ENCODE measurements at regions not wholly inside any gene's neighbourhood (a gene's known extent, or its start where the extent isn't known, plus 50 kb on each side); places are given as distances from the start of the nearest gene placed in this dataset. TPM values are rescaled to one million over a fixed set of nuclear protein-coding genes. Genes with fewer than 3 reads are reported as not detected.

DNA sequence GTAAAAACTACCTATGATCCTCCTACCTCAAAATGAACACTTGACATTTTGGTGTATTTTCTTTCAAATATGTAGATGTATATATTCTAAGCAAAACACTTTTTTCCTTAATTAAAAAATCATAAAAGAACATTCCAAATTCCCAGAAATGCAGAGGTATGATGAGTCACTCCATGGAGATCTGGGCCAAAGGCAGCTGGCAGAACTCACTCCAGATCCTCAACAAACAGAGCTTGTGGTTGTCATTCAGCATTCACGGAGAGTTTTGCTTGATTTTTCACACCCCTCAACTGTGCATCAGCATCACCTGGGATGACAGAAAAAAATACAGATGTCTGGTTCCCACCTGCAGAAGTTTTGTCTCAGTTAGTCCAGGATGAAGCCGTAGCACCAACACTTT lies 144.6 kb downstream of the KIT start:
- Histone ChIP-seq H2AFZ (ENCODE audit: low read length) (no peak overlapping the region), H3K79me2 (ENCODE audit: low read length) (no peaks in the 10 kb centered on the region), H4K20me1 (ENCODE audit: insufficient read depth, low read depth, low read length) (no peaks in the 10 kb centered on the region), H3K4me3 (ENCODE audit: low read length) (no peak overlapping the region), H3K4me2 (ENCODE audit: low read depth, low read length, poor library complexity, severe bottlenecking) (no peak overlapping the region), H3K36me3 (ENCODE audit: insufficient read depth, low read length) (no peaks in the 10 kb centered on the region), H3K9me3 (ENCODE audit: low read length) (no peaks in the 10 kb centered on the region), H3K27me3 (ENCODE audit: low read length) (no peaks in the 10 kb centered on the region), H3K27ac (ENCODE audit: low read length) (no peak overlapping the region), H3K4me1 (ENCODE audit: low read length) (peaks cover 5% of the 10 kb centered on the region; the same call in 1 of the 2 replicates), H3K9ac (ENCODE audit: low read length) (no peak overlapping the region), H3K9me2 (replicated peaks; ENCODE audit: insufficient read depth, low read length) (no peaks in the 10 kb centered on the region)
- no peak for DNase-seq

DNA sequence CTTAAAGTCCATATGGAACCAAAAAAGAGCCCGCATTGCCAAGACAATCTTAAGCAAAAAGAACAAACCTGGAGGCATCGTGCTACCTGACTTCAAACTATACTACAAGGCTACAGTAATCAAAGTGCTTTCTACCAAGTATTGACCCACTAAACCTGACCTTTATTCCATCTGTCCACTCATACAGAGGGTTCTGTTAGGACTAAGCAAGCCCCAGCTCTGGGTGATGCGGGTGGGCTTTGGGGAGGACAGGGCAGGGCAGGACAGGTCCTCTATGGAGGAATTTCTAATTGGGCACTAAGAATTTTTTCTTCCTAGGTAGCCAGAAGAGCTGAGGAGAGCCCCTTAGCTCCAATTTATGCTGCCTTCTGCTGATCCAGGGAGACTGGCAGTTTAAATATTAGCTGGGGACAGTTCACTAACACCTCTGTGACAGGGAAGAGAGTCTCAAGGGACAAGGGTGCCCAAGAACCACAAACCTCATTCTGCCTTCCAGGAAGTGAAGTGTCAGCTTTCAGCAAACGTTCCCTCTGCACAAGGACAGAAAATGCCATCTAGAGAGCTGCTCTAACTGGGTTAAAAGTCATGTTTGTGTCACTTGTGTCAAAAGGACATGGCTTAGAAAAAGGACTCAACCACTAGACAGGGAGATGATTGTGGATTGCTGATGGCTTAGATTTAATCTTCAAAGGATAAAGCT lies 143.2 kb downstream of the KIT start:
- H3K9me3 ChIP-seq (ENCODE audit: low read length) = no peaks in the 10 kb centered on the region
- H3K4me2 ChIP-seq (ENCODE audit: low read depth, low read length, poor library complexity, severe bottlenecking) = no peak overlapping the region
- no peaks in the 10 kb centered on the region for H3K36me3 ChIP-seq (ENCODE audit: insufficient read depth, low read length)
- no peaks in the 10 kb centered on the region for H3K79me2 ChIP-seq (ENCODE audit: low read length)
- H3K27me3 ChIP-seq (ENCODE audit: low read length) = no peaks in the 10 kb centered on the region
- no peaks in the 10 kb centered on the region for H4K20me1 ChIP-seq (ENCODE audit: insufficient read depth, low read depth, low read length)
- H3K4me1 ChIP-seq (ENCODE audit: low read length) = peaks cover 5% of the 10 kb centered on the region; the same call in 1 of the 2 replicates
- no peak for DNase-seq
- H2AFZ ChIP-seq (ENCODE audit: low read length) = no peak overlapping the region
- H3K4me3 ChIP-seq (ENCODE audit: low read length) = no peak overlapping the region
- H3K9me2 ChIP-seq (replicated peaks; ENCODE audit: insufficient read depth, low read length) = no peaks in the 10 kb centered on the region
- no peak overlapping the region for H3K27ac ChIP-seq (ENCODE audit: low read length)
- no peak overlapping the region for H3K9ac ChIP-seq (ENCODE audit: low read length)

DNA sequence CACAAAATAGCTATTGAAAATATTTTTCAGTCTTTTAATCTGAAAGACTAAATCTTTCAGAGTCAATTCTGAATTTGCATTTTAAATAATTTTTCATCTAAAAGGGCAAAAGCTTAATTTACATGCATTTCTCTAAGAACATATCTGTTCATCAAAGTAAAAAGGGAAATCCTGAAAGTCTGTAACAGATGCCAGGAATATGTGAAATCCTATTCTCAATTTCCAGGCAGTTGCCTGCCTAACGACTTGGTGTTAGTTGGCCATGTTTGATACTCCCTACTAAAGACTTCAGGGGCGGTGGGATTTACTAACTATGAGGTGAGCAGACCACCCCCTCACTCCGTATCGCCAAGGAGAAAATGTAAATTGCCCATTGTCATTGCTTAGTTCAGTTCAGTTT lies 136.8 kb downstream of the KIT start:
- H4K20me1 ChIP-seq (ENCODE audit: insufficient read depth, low read depth, low read length) = no peaks in the 10 kb centered on the region
- no peaks in the 10 kb centered on the region for H3K27me3 ChIP-seq (ENCODE audit: low read length)
- no peak overlapping the region for H3K27ac ChIP-seq (ENCODE audit: low read length)
- no peak overlapping the region for H3K4me2 ChIP-seq (ENCODE audit: low read depth, low read length, poor library complexity, severe bottlenecking)
- no peak overlapping the region for H2AFZ ChIP-seq (ENCODE audit: low read length)
- H3K4me3 ChIP-seq (ENCODE audit: low read length) = no peak overlapping the region
- no peaks in the 10 kb centered on the region for H3K4me1 ChIP-seq (ENCODE audit: low read length)
- H3K79me2 ChIP-seq (ENCODE audit: low read length) = no peaks in the 10 kb centered on the region
- no peaks in the 10 kb centered on the region for H3K9me3 ChIP-seq (ENCODE audit: low read length)
- H3K9ac ChIP-seq (ENCODE audit: low read length) = no peak overlapping the region
- DNase-seq = no peak
- no peaks in the 10 kb centered on the region for H3K36me3 ChIP-seq (ENCODE audit: insufficient read depth, low read length)
- H3K9me2 ChIP-seq (replicated peaks; ENCODE audit: insufficient read depth, low read length) = no peaks in the 10 kb centered on the region

DNA sequence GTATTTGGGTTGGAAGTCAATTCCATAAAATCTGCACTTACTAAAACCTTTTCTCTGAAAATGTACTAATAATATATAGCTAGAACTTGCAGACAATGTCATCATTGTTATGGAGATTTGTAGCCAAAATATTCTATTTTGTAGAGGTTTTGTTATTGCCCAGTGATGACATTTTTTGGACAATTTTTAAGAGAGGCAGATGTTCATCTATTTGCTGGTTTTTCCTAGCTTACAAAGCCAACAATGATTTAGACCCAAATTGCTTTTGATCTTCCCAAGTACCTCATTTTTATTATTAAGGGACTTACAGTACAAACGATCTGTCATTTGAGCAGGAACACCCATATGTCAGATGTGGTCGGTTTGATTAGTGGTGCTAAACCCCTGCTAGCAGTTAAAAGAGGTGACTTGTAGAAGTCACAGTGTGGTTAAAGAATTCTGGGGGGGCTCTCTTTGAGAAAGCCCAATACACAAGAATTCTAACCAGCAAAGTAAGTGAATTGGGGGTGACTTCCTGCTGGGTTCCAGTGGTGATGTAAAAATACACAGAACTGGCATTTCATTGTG lies 136.2 kb downstream of the KIT start:
- H3K4me2 ChIP-seq (ENCODE audit: low read depth, low read length, poor library complexity, severe bottlenecking) = no peak overlapping the region
- no peaks in the 10 kb centered on the region for H3K79me2 ChIP-seq (ENCODE audit: low read length)
- no peaks in the 10 kb centered on the region for H4K20me1 ChIP-seq (ENCODE audit: insufficient read depth, low read depth, low read length)
- H3K9me2 ChIP-seq (replicated peaks; ENCODE audit: insufficient read depth, low read length) = no peaks in the 10 kb centered on the region
- no peak overlapping the region for H2AFZ ChIP-seq (ENCODE audit: low read length)
- no peak for DNase-seq
- H3K4me3 ChIP-seq (ENCODE audit: low read length) = no peak overlapping the region
- no peak overlapping the region for H3K27ac ChIP-seq (ENCODE audit: low read length)
- H3K9ac ChIP-seq (ENCODE audit: low read length) = no peak overlapping the region
- H3K4me1 ChIP-seq (ENCODE audit: low read length) = no peaks in the 10 kb centered on the region
- H3K27me3 ChIP-seq (ENCODE audit: low read length) = no peaks in the 10 kb centered on the region
- no peaks in the 10 kb centered on the region for H3K9me3 ChIP-seq (ENCODE audit: low read length)
- H3K36me3 ChIP-seq (ENCODE audit: insufficient read depth, low read length) = no peaks in the 10 kb centered on the region

Small RNA genes in the stretch of these regions (small RNA-seq; reads per million reads assigned to genes)
- gene RPL38P3 = not detected
